Colonic mucosa (tissue), 4 donors: ENCODE measurements at regions not wholly inside any gene's neighbourhood (a gene's known extent, or its start where the extent isn't known, plus 50 kb on each side); places are given as distances from the start of the nearest gene placed in this dataset.

Source experiments
- DNase-seq: peaks from one replicate; pipeline ENCODE4 v3.0.0-alpha.2; 2020
- H3K27ac ChIP-seq: fragments of 200-600 bp; one replicate; pipeline ENCODE4 v1.8.0; 2021
- H3K27me3 ChIP-seq: fragments of 200-600 bp; one replicate; pipeline ENCODE4 v1.8.0; 2021
- H3K36me3 ChIP-seq: fragments of 200-600 bp; one replicate; pipeline ENCODE4 v1.8.0; 2021
- H3K4me1 ChIP-seq: fragments of 200-600 bp; one replicate; pipeline ENCODE4 v1.8.0; 2021; ENCODE audit warnings: mild to moderate bottlenecking
- H3K4me3 ChIP-seq: fragments of 200-600 bp; one replicate; pipeline ENCODE4 v1.8.0; 2021
- H3K9ac ChIP-seq, 2 donors: one replicate each; pipeline ENCODE4 v1.7.0; 2013; ENCODE audit warnings: control low read depth in 2 of 2, low read depth in 2 of 2, low read length in 2 of 2
- H3K9me3 ChIP-seq: fragments of 200-600 bp; one replicate; pipeline ENCODE4 v1.8.0; 2021
- CTCF ChIP-seq: fragments of 200-600 bp; IDR thresholded peaks from one replicate; pipeline ENCODE4 v1.8.0; 2022; ENCODE audit warnings: antibody characterized with exemption, mild to moderate bottlenecking
- intact Hi-C: fragments of 100-400 bp; cut with DNase I; formaldehyde crosslinking; loops from one replicate; pipeline ENCODE4 v1.14.1; 2022
- donor health status: healthy.
- donor health status: DM: no; HTN: no; CAD: no.
- donor health status: DM: no; HTN: no; CAD: no.

GRCh38 chrX:799808-800207, 169.2 kb downstream of the SHOX start:
- no peak overlapping the region for H3K4me3 ChIP-seq
- H3K9me3 ChIP-seq = no peaks in the 10 kb centered on the region
- DNase-seq = no peak
- no peak for TF ChIP-seq CTCF
- intact Hi-C loops = no loop called here
- H3K36me3 ChIP-seq = no peaks in the 10 kb centered on the region
- H3K9ac ChIP-seq = no peak overlapping the region
- no peaks in the 10 kb centered on the region for H3K4me1 ChIP-seq
- H3K27ac ChIP-seq = no peak overlapping the region
- H3K27me3 ChIP-seq = no peaks in the 10 kb centered on the region

- no peaks in the 10 kb centered on the region for H3K9me3 ChIP-seq
- no peak overlapping the region for H3K27ac ChIP-seq
- intact Hi-C loops = no loop called here
- H3K4me1 ChIP-seq = no peaks in the 10 kb centered on the region
- H3K9ac ChIP-seq = no peak overlapping the region
- TF ChIP-seq CTCF = no peak
- DNase-seq = no peak
- no peaks in the 10 kb centered on the region for H3K27me3 ChIP-seq
- no peaks in the 10 kb centered on the region for H3K36me3 ChIP-seq
- no peak overlapping the region for H3K4me3 ChIP-seq
Measured at GRCh38 chrX:794311-794710, 163.7 kb downstream of the SHOX start.

GRCh38 chrX:793216-793770, 162.7 kb downstream of the SHOX start:
- Histone ChIP-seq H3K27ac (no peak overlapping the region), H3K4me1 (no peaks in the 10 kb centered on the region), H3K27me3 (no peaks in the 10 kb centered on the region), H3K36me3 (no peaks in the 10 kb centered on the region), H3K4me3 (no peak overlapping the region), H3K9me3 (no peaks in the 10 kb centered on the region), H3K9ac (no peak overlapping the region)
- TF ChIP-seq CTCF = no peak
- intact Hi-C loops = no loop called here
- no peak for DNase-seq

- Histone ChIP-seq H3K9me3 (no peaks in the 10 kb centered on the region), H3K36me3 (no peaks in the 10 kb centered on the region), H3K4me1 (no peaks in the 10 kb centered on the region), H3K4me3 (no peak overlapping the region), H3K27ac (no peak overlapping the region), H3K27me3 (no peaks in the 10 kb centered on the region), H3K9ac (no peak overlapping the region)
- no peak for DNase-seq
- intact Hi-C loops = no loop called here
- no peak for TF ChIP-seq CTCF
Measured at GRCh38 chrX:791479-792034, 161.0 kb downstream of the SHOX start.

DNA sequence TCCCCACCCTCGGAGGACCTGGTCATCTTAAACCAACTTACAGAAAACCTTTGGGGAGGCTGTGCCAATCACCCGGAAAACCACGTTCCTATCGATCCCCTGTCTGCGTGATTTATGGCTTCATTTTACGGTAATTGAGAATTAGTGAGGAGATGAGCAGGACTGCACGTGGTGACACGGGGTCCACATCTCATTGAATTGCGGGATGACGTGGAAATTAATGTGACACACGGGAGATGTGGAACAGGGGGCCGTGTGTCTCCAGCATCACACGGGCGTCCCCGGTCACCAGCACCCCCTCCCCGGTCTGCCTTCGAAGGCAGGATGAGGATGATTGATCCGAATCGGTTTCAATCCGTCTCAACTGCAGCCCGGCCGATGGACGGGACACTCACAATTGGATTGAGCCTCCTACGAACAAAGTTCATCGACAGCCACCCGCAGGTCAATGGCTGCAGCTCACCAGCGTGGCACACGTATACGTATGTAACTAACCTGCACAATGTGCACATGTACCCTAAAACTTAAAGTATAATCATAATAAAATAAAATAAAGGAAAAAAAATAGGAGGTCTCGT, 160.3 kb downstream of the SHOX start:
- Histone ChIP-seq H3K9ac (no peak overlapping the region), H3K36me3 (no peaks in the 10 kb centered on the region), H3K9me3 (no peaks in the 10 kb centered on the region), H3K27ac (no peak overlapping the region), H3K4me1 (no peaks in the 10 kb centered on the region), H3K27me3 (no peaks in the 10 kb centered on the region), H3K4me3 (no peak overlapping the region)
- DNase-seq = no peak
- intact Hi-C loops = no loop called here
- no peak for TF ChIP-seq CTCF
